GM21786 (cell line): ENCODE measurements at regions not wholly inside any gene's neighbourhood (a gene's known extent, or its start where the extent isn't known, plus 50 kb on each side); places are given as distances from the start of the nearest gene placed in this dataset.
"Not testable (repeated sequence)": the region's sequence is repeated elsewhere in the genome, so short reads cannot be mapped to it uniquely, and the experiment has no call there.

Source experiments
- ATAC-seq: cut with Tn5 transposase; IDR thresholded peaks from one replicate; pipeline ENCODE4 v1.9.1; 2021; ENCODE audit not compliant: unreplicated experiment

GRCh38 chr4:187840814-187841213 lies 154.8 kb upstream of the ZFP42 start:
- ATAC-seq: no peak

- no peak for ATAC-seq
Observed at GRCh38 chr4:187849556-187850225, 145.9 kb upstream of the ZFP42 start.

- ATAC-seq: no peak
Observed at GRCh38 chr4:187865914-187866313, 129.7 kb upstream of the ZFP42 start.

DNA sequence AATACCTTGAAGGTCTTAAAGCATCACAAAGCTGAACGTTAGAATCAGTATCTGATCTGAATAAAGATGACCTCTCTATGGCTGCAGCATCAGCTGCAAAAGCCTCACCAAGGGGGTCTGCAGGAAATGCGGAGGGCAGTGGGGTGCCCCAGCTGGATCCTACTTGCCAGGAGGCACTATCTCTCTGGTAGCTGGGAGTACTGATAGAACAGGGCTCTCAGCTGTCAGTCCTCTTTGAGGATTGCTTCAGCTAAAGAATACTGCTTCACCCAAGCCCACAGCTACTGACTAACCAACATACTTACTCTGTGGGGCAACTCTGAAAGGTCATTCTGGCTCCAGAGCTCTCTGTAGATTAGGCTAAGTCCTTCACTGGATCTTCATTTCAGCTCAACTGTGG lies 112.5 kb upstream of the ZFP42 start:
- no peak for ATAC-seq

DNA sequence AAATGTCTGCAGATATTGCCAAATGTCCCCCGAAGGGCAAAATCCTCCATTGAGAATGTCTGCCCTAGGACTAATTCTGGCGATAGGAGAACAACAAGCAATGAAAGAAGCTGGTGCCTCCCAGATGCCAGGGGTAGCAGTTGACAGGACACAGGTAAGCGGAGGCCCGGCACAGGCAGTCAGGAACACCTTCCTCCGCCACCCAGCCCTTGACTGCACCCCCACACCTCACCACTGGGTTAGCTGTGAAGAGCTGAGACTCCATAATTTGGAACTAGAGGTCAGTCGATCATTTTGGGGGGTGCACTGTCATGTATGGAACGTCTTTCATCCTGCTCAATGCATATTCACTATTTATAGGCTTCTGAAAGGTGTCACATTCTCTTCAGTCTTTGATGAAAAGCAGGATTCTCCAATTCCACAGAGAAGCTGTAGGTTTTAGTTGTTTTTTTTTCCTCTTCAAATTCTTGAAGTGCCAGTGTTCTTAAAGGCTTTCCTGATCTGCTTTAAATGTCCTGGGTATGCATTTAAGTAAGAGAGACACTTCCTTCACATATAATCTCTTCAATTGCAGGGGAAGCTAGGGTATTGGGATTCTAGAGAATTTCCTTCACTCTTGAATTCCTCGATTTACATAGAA lies 111.6 kb upstream of the ZFP42 start:
- no peak for ATAC-seq

GRCh38 chr4:187887906-187888305 lies 107.7 kb upstream of the ZFP42 start:
- ATAC-seq: no peak

DNA sequence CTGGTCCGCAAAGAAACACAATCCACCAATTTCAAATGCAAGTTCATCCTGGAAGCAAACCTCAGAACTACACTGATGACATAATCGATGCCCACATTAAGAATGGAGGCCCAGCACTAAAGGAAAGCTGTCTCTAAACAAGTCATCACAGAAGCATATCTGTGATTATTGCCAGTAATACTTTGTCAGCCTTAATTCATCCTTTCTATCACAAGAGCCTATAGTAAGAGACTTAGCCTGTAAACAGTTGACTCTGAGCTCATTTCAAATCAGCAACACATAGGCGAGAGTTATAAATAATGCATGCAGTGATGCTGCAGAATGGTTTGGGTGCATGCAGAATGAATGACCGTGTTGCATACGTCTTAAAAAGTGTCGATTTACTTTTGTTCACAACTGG lies 105.9 kb upstream of the ZFP42 start:
- ATAC-seq: no peak

- ATAC-seq: no peak
Observed at GRCh38 chr4:187893418-187893817, 102.2 kb upstream of the ZFP42 start.

GRCh38 chr4:187903106-187903505 lies 92.5 kb upstream of the ZFP42 start:
- no peak for ATAC-seq

DNA sequence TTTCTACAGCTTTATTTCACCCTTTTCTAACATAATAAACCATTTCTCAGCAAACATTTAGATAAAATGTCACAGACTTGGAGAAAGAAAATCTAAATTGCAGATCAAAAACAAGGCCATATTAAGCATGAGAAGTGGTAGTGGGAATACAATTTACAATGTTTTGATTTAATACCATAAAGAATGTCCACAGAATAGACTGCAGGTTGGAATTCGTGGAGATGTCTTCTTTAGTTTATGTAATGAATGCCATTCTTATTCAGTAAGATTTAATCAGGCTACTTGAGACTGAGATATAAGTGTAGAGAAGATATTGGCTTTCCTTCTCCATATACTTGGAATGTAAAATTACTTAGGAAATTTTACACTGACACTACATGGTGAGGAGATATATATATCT lies 91.9 kb upstream of the ZFP42 start:
- ATAC-seq: no peak

GRCh38 chr4:187908079-187908561 lies 87.5 kb upstream of the ZFP42 start:
- no peak for ATAC-seq

GRCh38 chr4:187908731-187909130 lies 86.8 kb upstream of the ZFP42 start:
- ATAC-seq: no peak

DNA sequence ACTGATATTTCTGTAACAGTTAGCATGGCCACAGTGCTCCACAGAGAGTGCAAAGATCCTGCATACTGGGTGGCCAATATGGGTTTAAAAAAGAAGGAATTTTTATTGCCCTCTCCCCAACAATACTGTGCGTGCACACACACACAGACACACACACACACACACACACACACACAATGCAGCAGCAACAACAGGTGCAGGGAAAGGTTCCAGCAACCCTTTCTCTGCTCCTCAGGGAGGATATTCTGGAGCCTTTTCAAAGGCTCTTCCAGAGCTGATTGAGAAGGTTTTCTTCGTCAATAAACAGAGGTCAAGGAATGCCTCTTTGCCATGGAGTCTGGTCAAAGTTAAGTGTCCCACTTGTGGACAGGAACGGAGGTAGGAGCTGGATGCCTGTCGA lies 84.8 kb upstream of the ZFP42 start:
- ATAC-seq: no peak

- ATAC-seq: not testable (repeated sequence)
Observed at GRCh38 chr4:187915406-187915805, 80.2 kb upstream of the ZFP42 start.

DNA sequence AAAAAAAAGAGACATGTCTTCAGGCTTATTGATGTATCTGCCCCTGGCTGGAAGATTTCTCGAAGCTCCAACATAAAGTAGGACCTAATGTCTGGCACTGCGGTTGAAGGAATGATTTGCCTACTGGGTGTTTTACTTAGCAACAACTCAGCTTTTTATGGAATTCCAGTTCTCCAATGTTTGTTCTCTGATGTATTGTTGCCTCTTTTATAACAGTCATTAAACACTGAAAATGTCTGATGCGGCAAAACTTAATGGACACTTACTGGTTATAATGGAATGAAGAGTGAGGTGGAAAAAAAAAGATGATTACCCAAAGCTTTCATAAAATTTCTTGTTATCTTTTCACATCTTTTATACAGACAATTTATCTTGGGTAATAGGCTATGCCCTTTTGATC lies 75.6 kb upstream of the ZFP42 start:
- no peak for ATAC-seq

DNA sequence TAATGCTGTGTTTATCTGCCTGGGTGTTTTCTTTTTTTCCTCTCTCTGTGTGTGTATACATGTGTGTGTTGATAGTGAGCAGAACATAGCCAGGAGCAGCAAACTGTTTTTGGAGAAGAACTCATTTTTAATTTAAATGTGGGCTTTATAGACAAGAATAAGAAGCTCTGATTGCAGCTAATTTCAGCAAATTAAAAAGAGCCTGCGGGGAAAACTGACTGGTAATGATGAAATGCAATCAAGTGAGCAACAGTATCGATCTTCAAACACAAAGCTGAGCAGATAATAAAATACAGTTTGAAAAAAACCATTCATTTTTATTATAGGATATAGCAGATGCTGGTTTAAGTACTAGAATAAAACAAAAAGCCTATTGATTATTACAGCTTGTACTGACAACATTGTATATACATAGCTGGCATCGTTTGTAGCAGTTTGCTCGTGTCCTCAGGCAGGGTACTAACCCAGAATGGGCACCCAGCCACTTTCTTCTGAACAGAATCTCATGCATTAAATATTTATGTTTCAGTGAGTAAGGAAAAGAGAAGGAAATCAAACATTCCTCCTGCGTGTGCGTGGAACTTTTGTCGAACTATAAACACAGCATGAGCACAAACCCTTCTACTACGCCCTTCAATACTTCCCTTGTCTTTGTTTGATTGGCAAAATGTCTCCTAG lies 73.5 kb upstream of the ZFP42 start:
- ATAC-seq: no peak

DNA sequence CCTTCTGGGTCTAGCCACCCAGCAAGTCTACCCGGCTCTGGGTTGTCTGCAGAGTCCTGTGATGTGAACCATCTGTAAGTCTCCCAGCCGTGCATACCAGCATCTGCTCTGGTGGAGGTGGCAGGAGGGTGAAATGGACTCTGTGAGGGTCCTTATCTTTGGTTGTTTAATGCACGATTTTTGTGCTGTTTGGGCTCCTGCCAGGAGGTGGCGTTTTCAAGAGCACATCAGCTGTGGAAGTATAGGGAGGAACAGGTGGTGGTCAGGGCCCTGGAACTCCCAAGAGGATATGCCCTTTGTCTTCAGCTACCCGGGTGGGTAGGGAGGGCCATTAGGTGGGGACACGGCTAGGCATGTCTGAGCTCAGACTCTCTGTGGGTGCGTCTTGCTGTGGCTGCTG lies 66.5 kb upstream of the ZFP42 start:
- ATAC-seq: no peak

GRCh38 chr4:187934766-187935165 lies 60.8 kb upstream of the ZFP42 start:
- ATAC-seq: no peak

GRCh38 chr4:187937557-187937956 lies 58.0 kb upstream of the ZFP42 start:
- no peak for ATAC-seq

DNA sequence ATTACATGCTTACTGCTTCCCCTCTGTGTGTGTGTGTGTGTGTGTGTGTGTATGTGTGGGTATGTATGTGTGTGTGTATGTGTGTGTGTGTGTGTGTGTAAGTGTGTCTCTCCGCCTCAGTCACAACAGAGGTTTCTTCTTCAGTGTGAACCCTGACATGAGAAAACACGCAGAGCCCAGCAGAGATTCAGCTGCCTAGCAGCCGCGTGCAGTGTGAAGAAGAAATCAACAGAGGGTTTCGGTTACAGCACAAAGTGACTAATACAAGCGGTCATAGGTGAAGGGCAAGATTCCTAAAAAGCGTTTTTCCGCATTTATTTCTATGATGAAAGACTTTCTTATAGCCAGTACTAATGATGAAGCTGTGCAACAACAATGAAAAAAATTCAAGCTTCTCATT lies 55.3 kb upstream of the ZFP42 start:
- ATAC-seq: no peak

DNA sequence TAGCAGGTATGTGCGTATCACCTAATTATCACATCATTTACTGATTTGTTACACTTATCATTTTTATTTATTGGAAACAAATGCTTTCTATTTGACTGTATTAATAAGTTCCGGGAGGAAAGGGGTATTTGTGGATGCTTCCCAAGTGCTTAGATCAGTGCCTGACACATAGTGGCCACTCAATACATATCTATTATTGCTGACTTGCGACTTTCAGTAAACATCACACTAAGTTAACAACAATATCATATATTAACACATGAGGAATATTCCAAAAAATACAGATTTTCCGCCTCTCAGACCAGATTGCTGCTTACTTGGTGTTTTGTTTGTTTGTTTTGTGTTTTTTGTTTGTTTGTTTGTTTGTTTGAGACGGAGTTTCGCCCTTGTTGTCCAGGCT lies 52.6 kb upstream of the ZFP42 start:
- no peak for ATAC-seq

GRCh38 chr4:187944179-187944578 lies 51.4 kb upstream of the ZFP42 start:
- ATAC-seq: no peak
